RWPE1 (cell line): ENCODE measurements at regions not wholly inside any gene's neighbourhood (a gene's known extent, or its start where the extent isn't known, plus 50 kb on each side); places are given as distances from the start of the nearest gene placed in this dataset.

Source experiments
- CTCF ChIA-PET: fragments of 350-600 bp; sonication (Branson Sonifier 250); formaldehyde crosslinking; extraction: SDS; loops from one replicate; lab custom pipeline; 2021; lab: Yijun Ruan, JAX
- POLR2A ChIA-PET: fragments of 400-600 bp; formaldehyde crosslinking; extraction: SDS; loops from one replicate; lab custom pipeline; 2020; ENCODE audit warnings: antibody characterized with exemption; ENCODE audit not compliant: low non-redundant PET; lab: Yijun Ruan, JAX
- DNase-seq: peaks from one replicate; pipeline ENCODE4 v3.0.0; 2012; ENCODE audit warnings: low spot score
- H3K27ac ChIP-seq: fragments of 450-650 bp; 2 replicates; pipeline ENCODE4 v1.5.1; 2017
- TF ChIP-seq, protein P1 (sequence below): fragments of 450-650 bp; conservative IDR thresholded peaks from 2 replicates; pipeline ENCODE4 v1.5.1; 2017; ENCODE audit warnings: low read depth, mild to moderate bottlenecking

DNA sequence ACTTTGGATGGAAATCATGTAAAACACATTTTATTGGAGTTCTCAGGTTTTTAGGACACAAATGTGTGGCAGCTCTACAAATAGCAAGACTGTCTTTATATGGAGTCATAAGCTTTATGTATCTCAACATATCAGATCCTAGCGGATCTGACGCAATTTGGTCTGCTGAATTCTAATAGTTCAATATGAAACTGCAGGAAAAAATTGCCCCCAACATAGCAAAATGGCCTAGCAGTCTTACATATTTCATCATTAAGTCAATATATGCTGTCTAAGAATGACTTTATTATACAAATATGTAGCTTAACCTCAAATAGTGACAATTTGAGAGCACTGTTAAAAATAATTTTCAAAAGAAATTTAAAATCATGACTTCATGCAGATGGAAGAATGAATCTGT is 244.3 kb downstream of the TAF11L14 start:
- CTCF ChIA-PET = no interaction called here
- DNase-seq = no peak
- POLR2A ChIA-PET = no interaction called here
- TF ChIP-seq, protein P1, sequence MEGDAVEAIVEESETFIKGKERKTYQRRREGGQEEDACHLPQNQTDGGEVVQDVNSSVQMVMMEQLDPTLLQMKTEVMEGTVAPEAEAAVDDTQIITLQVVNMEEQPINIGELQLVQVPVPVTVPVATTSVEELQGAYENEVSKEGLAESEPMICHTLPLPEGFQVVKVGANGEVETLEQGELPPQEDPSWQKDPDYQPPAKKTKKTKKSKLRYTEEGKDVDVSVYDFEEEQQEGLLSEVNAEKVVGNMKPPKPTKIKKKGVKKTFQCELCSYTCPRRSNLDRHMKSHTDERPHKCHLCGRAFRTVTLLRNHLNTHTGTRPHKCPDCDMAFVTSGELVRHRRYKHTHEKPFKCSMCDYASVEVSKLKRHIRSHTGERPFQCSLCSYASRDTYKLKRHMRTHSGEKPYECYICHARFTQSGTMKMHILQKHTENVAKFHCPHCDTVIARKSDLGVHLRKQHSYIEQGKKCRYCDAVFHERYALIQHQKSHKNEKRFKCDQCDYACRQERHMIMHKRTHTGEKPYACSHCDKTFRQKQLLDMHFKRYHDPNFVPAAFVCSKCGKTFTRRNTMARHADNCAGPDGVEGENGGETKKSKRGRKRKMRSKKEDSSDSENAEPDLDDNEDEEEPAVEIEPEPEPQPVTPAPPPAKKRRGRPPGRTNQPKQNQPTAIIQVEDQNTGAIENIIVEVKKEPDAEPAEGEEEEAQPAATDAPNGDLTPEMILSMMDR = no peak
- no peak overlapping the region for H3K27ac ChIP-seq

DNA sequence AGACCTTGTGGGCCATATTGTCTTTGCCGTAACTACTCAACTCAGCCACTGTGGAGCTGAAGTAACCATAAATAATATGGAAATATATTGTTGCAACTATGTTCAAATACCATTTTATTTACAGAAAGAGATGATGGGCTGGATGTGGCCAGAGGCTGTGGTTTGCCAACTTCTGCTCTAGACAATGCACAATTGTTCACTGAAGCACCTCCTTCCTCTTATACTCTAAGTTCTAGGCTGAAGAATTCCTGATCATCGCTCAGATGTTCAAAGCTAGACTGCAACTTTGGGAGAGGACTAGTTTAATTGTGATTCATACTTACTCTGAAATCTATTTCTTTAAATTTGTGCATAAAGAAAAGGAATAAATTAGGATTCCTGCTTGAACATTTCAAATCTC is 245.0 kb downstream of the TAF11L14 start:
- no peak for DNase-seq
- ChIA-PET CTCF (no interaction called here), POLR2A (no interaction called here)
- no peak overlapping the region for H3K27ac ChIP-seq
- TF ChIP-seq, protein P1 = no peak

DNA sequence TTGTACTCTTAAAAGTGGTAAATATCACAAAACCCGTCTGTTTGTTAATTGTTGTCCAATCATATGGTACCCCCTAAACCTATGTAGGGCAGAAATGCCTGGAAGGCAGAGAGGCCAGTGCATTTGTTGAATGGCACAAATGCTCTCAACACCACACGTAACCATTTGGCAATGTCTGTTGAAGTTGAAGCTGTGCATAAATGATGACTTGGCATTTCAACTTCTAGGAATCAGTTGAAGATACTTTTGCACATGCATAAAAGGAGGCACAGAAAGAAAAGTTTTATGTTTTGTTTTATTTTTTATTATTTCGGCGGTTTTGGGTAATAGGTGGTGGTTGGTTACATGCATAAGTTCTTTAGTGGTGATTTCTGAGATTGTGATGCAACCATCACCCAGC is 246.6 kb downstream of the TAF11L14 start:
- TF ChIP-seq, protein P1 = no peak
- ChIA-PET CTCF (no interaction called here), POLR2A (no interaction called here)
- DNase-seq = no peak
- H3K27ac ChIP-seq = no peak overlapping the region

DNA sequence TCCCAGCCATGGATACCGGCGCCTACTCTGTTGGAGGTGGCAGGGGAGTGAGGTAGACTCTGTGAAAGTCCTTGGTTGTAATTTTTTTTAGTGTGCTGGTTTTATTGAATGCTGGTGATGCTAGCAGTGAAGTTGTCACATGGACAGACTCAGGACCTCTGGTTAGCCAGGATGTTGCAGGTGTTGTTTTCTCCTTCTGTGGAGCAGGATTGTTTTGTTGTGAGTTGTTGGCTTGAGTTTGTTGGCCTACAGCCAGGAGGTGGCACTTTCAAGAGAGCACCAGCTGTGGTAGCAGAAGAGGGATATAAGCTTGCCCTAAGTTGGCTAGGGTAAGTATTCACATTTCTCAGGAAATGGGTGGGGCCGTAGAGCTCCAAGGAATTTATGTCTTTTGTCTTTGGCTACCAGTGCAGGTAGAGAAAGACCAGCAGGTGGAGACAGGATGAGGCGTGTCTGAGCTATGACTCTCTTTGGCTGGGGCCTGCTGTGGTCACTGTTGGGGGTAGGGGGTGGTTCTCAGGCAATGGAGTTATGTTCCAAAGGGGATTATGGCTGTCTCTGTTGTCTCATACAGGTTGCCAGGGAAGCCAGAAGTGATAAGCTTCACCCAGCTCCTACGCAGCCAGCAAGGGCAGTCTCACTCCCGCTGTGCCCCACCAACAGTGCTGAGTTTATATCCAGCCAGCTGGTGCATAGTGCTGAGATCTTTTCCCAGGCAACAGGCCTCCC is 248.7 kb downstream of the TAF11L14 start:
- DNase-seq = peak; percentile 25
- TF ChIP-seq, protein P1 = peak; percentile 27
- H3K27ac ChIP-seq = peak overlapping the region; percentile 75
- ChIA-PET CTCF (interaction anchor here (0.6 kb wide), 2 partner anchors 123 to 667 kb away, joined by 4 read pairs; no protein-coding TSS in a partner anchor), POLR2A (no interaction called here)

DNA sequence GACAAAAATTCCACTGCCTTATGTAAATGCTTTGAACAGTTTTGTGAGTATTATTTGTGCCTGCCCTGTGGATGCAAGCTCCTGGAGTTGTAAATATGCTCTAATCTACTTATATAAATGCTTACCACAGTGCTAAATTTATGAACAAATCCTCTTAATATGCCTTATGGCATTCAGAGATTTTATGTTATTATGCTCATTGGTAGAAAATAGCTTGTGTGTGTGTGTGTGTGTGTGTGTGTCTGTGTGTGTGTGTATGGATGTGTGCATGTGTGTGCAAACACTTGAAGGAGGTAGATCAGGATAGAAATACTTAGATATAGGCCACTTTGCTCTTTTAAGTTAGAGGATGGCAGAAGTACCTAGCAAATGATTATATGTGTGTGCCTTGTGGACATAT is 253.9 kb downstream of the TAF11L14 start:
- ChIA-PET POLR2A (no interaction called here), CTCF (interaction anchor here (0.5 kb wide), 1 partner anchor 31 kb away, joined by 3 read pairs; no protein-coding TSS in a partner anchor)
- TF ChIP-seq, protein P1 = no peak
- no peak overlapping the region for H3K27ac ChIP-seq
- no peak for DNase-seq

DNA sequence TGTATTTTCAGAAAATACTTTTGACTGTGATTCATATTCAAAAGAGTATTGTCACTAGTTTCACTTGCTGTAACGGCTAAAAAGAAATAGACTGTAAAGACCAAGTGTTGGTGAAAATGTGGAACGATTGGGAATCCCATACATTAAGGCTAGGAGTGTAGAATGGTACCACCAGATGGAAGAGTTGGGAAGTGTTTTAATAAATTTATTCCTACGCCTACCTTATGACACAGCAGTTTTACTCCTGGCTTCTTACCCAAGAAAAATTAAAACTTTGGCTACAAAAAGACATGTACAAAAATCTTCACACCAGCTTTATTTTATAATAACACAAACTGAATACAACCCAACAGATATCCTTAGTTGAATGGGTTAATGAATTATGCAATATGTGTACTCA is 256.2 kb downstream of the TAF11L14 start:
- CTCF ChIA-PET = no interaction called here
- POLR2A ChIA-PET = no interaction called here
- DNase-seq = no peak

More for the DNA sequence above, 256.2 kb downstream of the TAF11L14 start:
- TF ChIP-seq, protein P1 = no peak
- no peak overlapping the region for H3K27ac ChIP-seq
